ENCODE measurements at regions not wholly inside any gene's neighbourhood (a gene's known extent, or its start where the extent isn't known, plus 50 kb on each side); places are given as distances from the start of the nearest gene placed in this dataset.

DNA sequence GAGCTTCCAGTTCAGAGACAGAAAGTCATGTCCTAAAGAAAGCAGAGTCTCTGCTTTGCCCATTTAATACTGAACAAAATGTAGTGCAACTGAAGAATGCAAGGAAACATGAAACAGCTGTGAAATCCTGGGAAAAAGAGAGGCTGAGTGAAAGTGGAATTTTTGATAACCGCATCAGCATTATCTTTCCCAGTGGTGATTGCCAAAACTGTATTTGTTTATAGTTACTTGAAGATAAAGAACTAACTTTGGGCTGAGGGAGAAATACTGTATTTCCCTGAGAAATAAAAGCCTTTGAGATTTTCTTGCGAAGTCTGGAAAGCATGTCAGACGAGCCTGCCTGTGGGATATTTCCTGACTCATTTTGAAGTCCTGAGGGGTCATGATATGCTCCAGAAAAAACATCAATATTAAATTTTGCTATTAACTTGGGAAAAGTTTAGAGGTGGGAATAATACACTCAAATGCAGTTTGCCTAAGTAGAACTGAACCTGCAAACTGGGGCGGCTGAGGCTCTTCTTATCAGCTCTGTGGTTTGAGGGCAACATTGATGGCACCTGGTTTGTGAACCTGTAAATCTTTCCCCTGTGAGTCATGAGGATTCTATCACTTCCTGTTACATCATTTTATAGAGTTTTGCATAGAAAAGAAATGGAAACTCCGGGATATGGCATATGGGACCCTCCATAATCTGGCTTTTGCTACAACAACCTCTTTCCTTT, 855.3 kb downstream of the MCTP2 start:
- POLR2A ChIA-PET: no interaction called here
- H3K4me1 Mint-ChIP-seq (ENCODE audit: low read depth): no peaks in the 10 kb centered on the region
- intact Hi-C loops (cut with micrococcal nuclease): no loop called here
- H3K27me3 Mint-ChIP-seq: peaks cover 2% of the 10 kb centered on the region
- CTCF ChIA-PET: no interaction called here
- no peak for ATAC-seq
- no peak overlapping the region for H3K27ac Mint-ChIP-seq
- H3K4me3 Mint-ChIP-seq: no peak overlapping the region
- DNase-seq: peak; percentile 2
- H3K9me3 Mint-ChIP-seq: no peaks in the 10 kb centered on the region
- no peaks in the 10 kb centered on the region for H3K36me3 Mint-ChIP-seq (ENCODE audit: low read depth)
- TF ChIP-seq, protein P1, sequence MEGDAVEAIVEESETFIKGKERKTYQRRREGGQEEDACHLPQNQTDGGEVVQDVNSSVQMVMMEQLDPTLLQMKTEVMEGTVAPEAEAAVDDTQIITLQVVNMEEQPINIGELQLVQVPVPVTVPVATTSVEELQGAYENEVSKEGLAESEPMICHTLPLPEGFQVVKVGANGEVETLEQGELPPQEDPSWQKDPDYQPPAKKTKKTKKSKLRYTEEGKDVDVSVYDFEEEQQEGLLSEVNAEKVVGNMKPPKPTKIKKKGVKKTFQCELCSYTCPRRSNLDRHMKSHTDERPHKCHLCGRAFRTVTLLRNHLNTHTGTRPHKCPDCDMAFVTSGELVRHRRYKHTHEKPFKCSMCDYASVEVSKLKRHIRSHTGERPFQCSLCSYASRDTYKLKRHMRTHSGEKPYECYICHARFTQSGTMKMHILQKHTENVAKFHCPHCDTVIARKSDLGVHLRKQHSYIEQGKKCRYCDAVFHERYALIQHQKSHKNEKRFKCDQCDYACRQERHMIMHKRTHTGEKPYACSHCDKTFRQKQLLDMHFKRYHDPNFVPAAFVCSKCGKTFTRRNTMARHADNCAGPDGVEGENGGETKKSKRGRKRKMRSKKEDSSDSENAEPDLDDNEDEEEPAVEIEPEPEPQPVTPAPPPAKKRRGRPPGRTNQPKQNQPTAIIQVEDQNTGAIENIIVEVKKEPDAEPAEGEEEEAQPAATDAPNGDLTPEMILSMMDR (IDR thresholded peaks at IDR 0.05): no peak

DNA sequence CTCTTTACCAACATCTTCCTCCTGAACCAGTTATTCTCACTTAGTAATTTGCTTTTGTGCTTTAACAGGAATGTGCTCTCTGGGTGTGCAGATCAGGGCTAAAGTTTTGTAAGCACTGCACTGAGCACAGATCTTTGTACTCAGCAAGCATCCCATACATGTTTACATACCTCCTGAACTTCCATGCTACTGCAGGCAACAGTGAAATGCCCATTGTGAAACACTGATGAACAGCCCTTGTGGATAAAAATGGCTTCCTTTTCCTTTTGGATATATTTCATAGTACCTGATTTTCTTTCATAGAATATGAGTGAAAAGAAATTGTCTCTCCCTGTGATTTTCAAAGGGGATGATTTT, 855.9 kb downstream of the MCTP2 start:
- DNase-seq (no peak), ATAC-seq (no peak)
- H3K36me3 Mint-ChIP-seq (ENCODE audit: low read depth): no peaks in the 10 kb centered on the region
- no peaks in the 10 kb centered on the region for H3K9me3 Mint-ChIP-seq
- ChIA-PET CTCF (no interaction called here), POLR2A (no interaction called here)
- H3K4me3 Mint-ChIP-seq: no peak overlapping the region
- no peaks in the 10 kb centered on the region for H3K4me1 Mint-ChIP-seq (ENCODE audit: low read depth)
- TF ChIP-seq, protein P1 (IDR thresholded peaks at IDR 0.05): no peak
- H3K27ac Mint-ChIP-seq: no peak overlapping the region
- H3K27me3 Mint-ChIP-seq: peaks cover 2% of the 10 kb centered on the region
- intact Hi-C loops (cut with micrococcal nuclease): no loop called here

DNA sequence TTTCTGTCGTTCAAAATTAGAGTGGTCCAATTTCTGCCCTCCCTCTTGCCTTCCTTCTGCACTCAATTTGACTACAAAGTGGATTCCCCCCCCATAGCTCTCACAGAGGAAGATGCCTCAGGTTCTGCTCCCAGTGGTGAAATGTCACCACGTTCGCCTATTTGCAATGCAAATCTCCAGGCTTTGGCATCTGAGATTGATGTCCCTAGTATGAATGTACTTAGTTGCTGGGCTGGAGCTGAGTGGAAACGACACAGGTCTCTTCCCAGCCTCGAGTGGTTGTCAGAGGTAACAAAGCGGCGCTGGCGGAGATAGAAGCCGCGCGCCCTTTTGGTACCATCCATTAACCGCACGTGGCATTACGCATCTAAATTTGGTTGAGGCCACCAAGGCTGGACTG, 860.1 kb downstream of the MCTP2 start:
- Mint-ChIP-seq H3K9me3 (no peaks in the 10 kb centered on the region), H3K4me3 (no peak overlapping the region), H3K36me3 (ENCODE audit: low read depth) (no peaks in the 10 kb centered on the region), H3K4me1 (ENCODE audit: low read depth) (no peaks in the 10 kb centered on the region), H3K27me3 (peaks cover 2% of the 10 kb centered on the region), H3K27ac (no peak overlapping the region)
- no peak for DNase-seq
- no peak for ATAC-seq
- TF ChIP-seq, protein P1 (IDR thresholded peaks at IDR 0.05): no peak
- intact Hi-C loops (cut with micrococcal nuclease): no loop called here
- ChIA-PET CTCF (no interaction called here), POLR2A (no interaction called here)

DNA sequence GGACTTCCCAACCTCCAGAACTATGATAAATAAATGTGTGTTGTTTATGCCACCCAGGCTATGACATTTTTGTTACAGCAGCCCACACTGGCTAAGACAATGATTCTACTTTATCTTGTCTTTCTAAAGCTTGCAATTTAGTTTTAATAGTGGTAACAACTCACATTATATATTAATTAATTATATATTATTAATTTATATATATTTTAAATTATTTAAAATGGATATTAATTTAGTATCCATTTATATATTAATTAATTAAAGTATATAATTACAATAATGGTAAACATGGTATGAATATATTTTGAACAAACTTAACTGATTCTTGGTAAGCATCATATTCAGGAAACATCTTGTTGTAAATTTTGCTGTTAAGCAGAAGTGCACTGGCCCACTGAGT, 863.9 kb downstream of the MCTP2 start:
- ATAC-seq (no peak), DNase-seq (no peak)
- POLR2A ChIA-PET: no interaction called here
- Mint-ChIP-seq H3K4me1 (ENCODE audit: low read depth) (no peaks in the 10 kb centered on the region), H3K4me3 (no peak overlapping the region), H3K27me3 (peaks cover 1% of the 10 kb centered on the region), H3K27ac (no peak overlapping the region), H3K9me3 (no peaks in the 10 kb centered on the region), H3K36me3 (ENCODE audit: low read depth) (no peaks in the 10 kb centered on the region)
- TF ChIP-seq, protein P1 (IDR thresholded peaks at IDR 0.05): no peak
- intact Hi-C loops (cut with micrococcal nuclease): no loop called here
- CTCF ChIA-PET: no interaction called here

DNA sequence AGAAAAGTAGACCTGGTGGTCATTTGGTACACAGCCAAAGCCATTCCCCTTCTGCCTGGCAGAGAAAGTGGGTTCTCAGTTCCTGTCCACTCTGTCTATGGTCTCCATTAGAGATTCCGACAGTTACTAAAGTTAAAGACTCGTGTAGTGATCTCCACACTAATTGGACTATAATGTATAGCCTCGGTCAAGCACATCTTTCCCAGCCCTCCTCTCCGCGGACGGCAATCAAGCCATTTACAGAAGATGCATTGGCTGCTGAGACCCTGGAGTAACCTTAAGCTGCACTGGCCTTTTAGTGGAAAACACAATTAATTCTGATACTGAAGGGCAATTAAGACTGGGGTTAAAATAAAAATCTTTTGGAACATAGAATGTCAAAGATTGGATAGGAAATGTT, 865.3 kb downstream of the MCTP2 start:
- no peaks in the 10 kb centered on the region for H3K36me3 Mint-ChIP-seq (ENCODE audit: low read depth)
- POLR2A ChIA-PET: interaction anchor here (0.6 kb wide), 1 partner anchor 290 kb away, joined by 3 read pairs; no protein-coding TSS in a partner anchor
- CTCF ChIA-PET: no interaction called here
- intact Hi-C loops (cut with micrococcal nuclease): no loop called here
- no peaks in the 10 kb centered on the region for H3K4me1 Mint-ChIP-seq (ENCODE audit: low read depth)
- H3K4me3 Mint-ChIP-seq: no peak overlapping the region
- TF ChIP-seq, protein P1 (IDR thresholded peaks at IDR 0.05): no peak
- H3K27ac Mint-ChIP-seq: no peak overlapping the region
- no peak for ATAC-seq
- no peaks in the 10 kb centered on the region for H3K9me3 Mint-ChIP-seq
- DNase-seq: no peak
- no peaks in the 10 kb centered on the region for H3K27me3 Mint-ChIP-seq

Data from activated CD8-positive, alpha-beta T cell treated with anti-CD3 and anti-CD28 coated beads for 36 hours (primary cell).